ENCODE measurements at regions not wholly inside any gene's neighbourhood (a gene's known extent, or its start where the extent isn't known, plus 50 kb on each side); places are given as distances from the start of the nearest gene placed in this dataset.

- TF ChIP-seq CTCF (IDR thresholded peaks at IDR 0.05; ENCODE audit: borderline replicate concordance, extremely low read depth, low read length, poor library complexity, severe bottlenecking) (no peak), EZH2 (IDR thresholded peaks at IDR 0.05; ENCODE audit: borderline replicate concordance, low read depth, low read length, severe bottlenecking) (no peak)
Measured at GRCh38 chr7:13198727-13199126, 511.3 kb downstream of the ARL4A start.

Data from DND-41 (cell line).